HT-29 (cell line): ENCODE measurements at regions not wholly inside any gene's neighbourhood (a gene's known extent, or its start where the extent isn't known, plus 50 kb on each side); places are given as distances from the start of the nearest gene placed in this dataset.

Experiments used
- DNase-seq: peaks from one replicate; pipeline ENCODE4 v3.0.0-alpha.2; 2015; ENCODE audit warnings: low spot score

- no peak for DNase-seq
Measured at GRCh38 chr17:13228225-13228624, 210.4 kb upstream of the ELAC2 start.

DNA sequence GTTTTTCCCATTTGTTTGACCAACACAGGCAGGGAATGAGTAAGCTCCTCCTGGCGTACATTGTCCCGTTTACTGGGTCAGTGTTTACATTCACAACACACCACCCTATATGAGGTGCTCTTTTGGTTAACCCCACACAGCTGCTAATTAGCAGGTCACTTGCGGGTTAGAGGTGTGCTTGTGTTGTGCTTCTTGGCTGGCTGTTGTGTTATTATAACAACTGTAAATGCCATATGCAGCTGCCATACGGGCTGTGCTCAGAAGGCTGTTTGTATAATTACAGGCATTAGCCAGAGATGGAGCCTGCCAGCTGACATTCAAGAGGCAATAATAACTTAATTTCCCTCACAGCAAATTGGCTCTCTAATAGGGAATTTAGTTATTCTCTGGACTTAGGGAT, 205.1 kb upstream of the ELAC2 start:
- DNase-seq, result no peak

- DNase-seq, result no peak
Measured at GRCh38 chr17:13212860-13213259, 195.0 kb upstream of the ELAC2 start.

GRCh38 chr17:13209081-13209480, 191.3 kb upstream of the ELAC2 start:
- DNase-seq, result no peak

DNA sequence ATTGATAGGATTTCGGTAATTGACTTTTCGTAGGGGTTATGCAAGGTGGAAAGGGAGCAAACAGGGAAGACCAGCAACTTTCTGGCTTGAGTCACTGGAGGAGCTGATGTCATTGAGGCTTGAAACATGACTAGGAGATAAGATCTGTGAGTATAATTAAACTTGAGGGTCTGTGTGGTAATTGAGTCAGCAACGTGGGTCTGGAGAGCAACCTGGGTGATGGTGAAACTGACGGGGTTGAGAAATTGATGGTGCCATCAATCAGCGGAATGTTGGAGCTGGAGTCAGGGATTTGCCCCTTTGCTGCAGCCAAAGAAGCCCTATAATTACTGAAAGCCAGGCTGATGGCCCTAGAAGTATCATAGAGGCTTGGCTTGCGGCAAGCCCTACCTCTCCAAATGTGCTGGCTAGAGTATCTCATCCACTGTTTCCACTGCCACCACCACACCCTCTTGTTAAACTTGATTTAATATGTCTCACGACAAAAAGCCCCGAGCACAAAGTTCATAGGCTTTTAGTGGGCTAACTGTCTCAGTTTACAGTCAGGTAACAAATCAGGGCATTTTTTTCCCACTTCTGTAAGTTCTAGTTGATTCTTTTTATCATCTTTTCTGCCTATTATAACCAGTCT, 186.9 kb upstream of the ELAC2 start:
- DNase-seq, result no peak

DNA sequence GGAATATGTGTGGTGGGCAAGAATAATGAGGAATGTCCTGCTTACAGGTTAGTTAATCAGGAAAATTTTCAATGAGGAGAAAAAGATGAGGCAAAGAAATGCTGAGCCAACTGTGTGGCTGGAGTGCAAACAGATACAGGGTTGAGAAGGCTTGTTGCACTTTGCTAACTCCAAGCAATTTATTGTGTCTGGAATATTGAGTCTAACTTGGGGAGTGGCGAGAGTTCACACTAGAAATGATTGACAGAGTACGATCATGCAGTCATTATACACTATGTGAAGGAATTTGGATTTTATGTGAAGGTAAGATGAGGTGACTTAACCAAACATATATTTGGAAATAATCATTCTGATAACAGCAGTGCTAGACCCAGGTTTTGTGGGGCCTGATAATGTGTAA, 185.0 kb upstream of the ELAC2 start:
- DNase-seq, result no peak

DNA sequence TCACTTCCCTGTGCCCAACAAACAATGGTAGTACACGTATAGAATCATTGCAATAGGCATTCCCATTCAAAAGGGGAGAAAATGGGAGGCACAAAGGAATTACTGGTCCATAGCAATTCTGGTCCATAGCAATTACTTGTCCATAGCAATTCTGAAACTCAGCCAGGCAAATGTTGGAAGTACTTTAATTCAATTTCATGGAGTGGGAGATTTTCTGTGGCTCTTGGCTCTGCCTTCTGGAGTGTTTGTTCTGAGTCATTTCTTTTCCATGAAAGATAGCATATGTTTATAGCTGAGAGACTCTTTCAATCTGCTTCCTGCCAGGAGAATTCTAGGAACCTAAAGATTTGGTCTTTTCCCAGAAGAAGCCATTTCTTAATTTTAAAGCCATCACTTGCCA, 182.8 kb upstream of the ELAC2 start:
- DNase-seq, result no peak

DNA sequence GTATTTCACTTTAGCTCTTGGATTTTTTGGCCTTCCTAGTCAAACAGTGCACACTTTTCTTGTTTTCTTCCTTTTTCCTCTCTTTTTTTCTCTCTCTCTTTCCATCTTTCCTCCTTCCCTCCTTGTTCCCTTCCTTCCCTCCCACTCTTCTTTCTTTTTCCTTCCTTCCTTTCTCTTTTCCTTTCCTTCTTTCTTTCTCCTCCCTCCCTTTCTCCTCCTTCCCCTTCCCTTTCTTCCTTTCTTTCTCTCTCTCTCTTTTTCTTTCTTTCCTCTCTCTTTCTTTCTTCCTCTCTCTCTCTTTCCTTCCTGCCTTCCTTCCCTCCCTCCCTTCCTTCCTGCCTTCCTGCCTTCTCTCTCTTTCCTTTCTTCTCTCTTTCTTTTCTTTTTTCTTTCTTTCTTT, 181.6 kb upstream of the ELAC2 start:
- no peak for DNase-seq

DNA sequence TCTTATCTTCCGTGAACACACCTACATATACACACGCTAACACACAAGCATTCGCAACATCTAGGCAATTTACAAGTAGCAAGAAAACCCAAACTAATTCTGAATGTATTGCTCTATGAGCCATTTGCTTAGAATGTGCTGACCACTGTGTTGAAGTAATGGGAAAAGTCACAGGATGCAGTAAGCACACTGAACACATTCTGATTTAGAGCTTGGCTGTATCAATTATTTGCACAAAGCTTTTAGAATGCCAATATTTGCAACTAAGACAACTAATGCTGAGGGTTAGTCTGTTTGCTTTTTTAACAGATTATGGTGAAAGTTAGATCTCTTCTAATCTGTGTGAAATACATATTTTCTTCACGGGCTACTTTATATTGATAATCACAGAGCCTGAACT, 179.8 kb upstream of the ELAC2 start:
- DNase-seq, result no peak

- DNase-seq, result no peak
Measured at GRCh38 chr17:13194887-13195286, 177.1 kb upstream of the ELAC2 start.

DNA sequence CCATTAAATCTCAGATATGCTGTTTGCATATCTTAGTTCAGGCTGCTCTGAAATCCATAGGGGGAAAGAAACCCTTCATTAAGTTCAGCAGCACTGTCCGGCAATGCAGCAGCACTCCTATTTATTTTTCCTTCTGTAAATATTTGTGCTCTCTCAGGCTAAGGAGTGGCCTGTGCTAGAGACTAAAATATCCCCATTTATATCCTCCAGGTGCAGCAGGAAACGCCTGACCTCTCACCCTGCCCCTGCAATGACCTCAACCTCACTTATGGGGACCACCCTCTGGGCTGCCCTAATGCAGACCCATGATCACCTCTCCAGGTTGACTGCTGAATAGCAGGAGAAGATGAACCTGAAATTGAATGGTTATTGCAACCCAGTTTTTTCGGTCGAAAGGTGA, 165.0 kb upstream of the ELAC2 start:
- no peak for DNase-seq

DNA sequence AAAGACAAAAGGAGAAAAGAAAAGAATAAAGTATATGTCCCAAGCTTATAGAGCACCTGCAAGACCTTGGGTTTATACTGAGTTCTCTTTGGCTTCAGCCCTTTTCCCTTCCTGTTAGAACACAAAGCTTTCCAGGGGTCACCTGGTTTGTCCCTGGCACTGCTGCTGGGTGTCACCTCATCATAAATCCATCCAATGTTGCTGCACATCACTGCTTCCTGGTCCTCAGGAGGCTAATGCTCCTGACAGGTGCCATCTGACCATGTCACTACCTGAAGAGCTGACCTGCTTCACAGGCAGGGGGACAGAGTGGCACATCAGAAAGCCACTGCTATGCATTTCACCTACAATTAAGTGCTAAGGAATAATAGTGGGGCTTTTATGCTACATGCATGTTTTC, 164.6 kb upstream of the ELAC2 start:
- DNase-seq, result no peak

- DNase-seq, result no peak
Measured at GRCh38 chr17:13181683-13182082, 163.9 kb upstream of the ELAC2 start.

DNA sequence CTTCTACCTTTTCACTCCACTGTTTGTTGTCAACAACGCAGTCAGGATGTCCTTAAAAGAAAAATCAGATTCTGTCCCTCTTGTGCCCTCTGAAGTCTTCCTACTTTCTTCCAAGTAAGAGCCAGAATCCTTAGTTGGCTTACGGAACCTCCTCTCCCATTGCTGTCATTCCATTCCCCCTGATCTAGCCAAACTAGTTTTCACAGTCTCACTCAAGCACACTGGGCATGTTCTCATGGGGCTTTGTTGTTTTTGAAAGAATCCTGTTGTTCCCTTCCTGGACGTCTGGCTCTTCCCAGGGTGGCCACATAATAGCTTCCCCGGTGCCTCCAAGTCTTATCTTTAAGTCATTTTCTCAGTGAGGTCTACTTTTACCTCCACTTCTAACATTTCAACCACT, 158.6 kb upstream of the ELAC2 start:
- DNase-seq, result no peak

DNA sequence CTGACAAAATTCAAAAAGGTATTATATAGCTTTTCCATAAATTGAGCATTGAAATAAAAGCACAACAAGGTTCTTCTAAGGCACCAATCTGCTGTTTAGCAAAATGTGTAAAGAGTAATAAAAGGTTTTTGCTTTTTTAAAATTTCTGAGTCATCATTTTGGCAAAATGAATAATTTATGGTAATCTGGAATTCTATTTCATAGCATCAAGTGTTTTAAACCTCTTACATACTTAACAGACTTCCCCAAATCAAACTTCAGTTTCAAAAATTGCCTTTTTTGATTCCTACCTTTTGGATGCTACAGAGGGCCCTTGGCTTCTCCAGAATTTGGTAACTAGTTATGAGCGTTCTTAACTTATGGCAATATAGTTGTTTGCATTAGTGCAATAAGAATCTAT, 154.0 kb upstream of the ELAC2 start:
- no peak for DNase-seq

- no peak for DNase-seq
Measured at GRCh38 chr17:13162361-13162760, 144.5 kb upstream of the ELAC2 start.

DNA sequence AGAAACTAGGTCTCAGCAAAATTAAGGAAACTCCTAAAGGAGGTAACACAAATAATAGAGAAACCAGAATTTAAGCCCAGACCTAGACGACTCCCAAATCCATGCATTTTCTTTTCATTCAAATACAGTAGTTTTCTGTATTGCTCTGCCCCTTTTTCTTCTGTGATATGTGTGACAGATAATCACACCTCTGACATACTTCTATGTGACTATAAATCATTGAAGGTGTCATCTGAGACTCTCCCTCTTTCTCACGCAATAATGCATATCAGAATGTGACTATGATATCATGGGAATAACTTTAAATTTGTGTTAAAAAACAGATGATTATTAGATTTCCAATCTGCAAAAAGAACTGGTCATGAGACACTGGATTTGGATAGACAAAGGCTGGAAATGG, 143.0 kb upstream of the ELAC2 start:
- no peak for DNase-seq

- no peak for DNase-seq
Measured at GRCh38 chr17:13160296-13160695, 142.5 kb upstream of the ELAC2 start.

GRCh38 chr17:13158494-13159240, 140.8 kb upstream of the ELAC2 start:
- no peak for DNase-seq

- no peak for DNase-seq
Measured at GRCh38 chr17:13157656-13158055, 139.8 kb upstream of the ELAC2 start.

- no peak for DNase-seq
Measured at GRCh38 chr17:13154930-13155329, 137.1 kb upstream of the ELAC2 start.

DNA sequence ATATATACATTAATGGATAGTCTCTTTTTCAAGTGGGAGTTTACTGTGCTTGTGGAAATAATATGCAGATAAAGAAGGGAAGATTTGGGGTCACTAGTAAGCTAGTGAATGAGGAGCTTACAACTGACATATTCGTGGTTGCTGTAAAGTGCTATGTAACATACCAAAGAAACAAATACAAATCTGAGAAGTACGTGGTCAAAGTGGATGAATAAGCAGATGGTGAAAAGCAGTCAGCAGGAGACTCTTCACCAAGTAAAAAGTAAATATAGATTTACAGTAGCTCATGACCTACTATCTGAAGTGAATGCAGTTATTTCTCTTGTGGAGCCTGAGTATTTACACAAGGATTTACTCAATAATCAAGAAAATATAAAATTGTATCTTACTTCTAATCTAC, 136.6 kb upstream of the ELAC2 start:
- DNase-seq, result no peak

DNA sequence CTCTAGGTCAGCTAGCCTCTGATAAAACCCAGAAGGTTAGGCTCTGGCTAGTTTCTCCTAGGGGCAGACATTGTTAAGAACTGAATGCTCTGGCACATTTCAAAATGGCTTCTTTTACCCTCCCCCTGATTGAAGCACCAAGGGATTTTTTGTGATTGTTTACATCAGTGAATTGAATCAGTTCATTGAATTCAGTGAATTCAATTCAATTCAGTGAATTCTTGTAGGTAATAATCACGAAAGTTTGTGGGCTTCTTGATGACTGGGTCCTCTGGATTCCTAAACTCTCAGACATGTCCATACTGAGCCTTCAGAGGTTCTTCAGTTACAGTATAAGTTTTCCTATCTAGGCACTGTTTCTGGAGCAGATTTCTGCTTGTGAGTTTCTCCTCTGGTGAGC, 135.2 kb upstream of the ELAC2 start:
- DNase-seq, result no peak

- no peak for DNase-seq
Measured at GRCh38 chr17:13152501-13152900, 134.7 kb upstream of the ELAC2 start.
